ENCODE measurements at regions not wholly inside any gene's neighbourhood (a gene's known extent, or its start where the extent isn't known, plus 50 kb on each side); places are given as distances from the start of the nearest gene placed in this dataset.

- no peak for DNase-seq
These were observed 559.2 kb downstream of the RNF144A start for GRCh38 chr2:7476371-7476770.

DNA sequence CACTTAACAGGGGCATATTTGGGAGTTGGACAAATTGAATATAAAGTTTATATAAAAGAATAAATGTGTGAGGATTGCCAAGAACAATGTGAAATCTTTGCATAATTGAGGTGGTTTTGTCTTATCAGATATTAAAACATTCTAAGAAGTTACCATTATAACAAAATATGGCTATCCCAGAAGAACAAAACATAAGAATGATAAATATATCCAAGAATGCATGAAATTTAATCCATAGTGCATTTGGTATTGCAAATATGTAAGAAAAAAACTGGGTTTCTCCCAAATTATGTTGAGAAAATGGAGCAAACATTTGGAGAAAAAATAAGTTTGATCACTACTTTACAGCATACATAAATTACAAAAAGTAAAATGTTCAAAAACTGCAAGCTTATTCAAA is 562.4 kb downstream of the RNF144A start:
- no peak for DNase-seq

DNA sequence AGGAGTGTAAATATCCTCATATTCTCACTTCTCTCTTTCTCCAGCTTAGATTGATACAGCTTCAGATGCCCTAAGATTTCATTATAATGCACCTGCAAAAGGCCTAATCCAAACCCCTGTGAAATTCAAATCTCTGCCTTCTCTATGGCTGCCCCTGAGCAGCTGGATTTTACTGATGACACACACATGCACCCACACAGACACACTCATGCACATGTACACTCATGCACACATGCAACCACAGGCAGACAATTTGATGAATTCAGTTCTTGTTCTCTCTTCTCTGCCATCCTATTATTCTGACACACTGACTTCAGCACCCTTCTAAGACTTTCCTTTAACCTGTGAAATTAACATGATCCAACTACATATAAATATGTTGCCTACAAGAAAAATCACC is 563.2 kb downstream of the RNF144A start:
- DNase-seq = no peak

DNA sequence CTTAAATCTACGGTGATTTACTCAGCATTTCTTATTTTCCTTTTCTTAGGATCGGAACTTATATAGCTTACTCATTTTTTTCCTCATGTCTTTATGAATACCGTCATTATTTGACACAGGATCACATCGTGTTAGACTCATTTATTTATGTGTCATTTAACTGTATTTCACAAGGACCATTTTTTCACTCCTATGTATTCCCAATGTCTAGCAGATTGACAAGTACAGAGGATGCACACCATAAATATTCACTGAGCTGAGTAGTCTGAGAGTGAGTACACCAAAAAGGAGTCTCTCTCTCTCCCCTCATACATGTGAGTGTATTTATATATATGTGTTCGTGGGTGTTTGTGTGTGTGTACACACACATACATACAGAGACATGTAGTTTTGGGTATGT is 573.5 kb downstream of the RNF144A start:
- no peak for DNase-seq

GRCh38 chr2:7492719-7493118 is 575.5 kb downstream of the RNF144A start:
- DNase-seq = no peak

GRCh38 chr2:7497178-7497577 is 580.0 kb downstream of the RNF144A start:
- no peak for DNase-seq

- no peak for DNase-seq
These were observed 581.8 kb downstream of the RNF144A start for GRCh38 chr2:7499018-7499417.

DNA sequence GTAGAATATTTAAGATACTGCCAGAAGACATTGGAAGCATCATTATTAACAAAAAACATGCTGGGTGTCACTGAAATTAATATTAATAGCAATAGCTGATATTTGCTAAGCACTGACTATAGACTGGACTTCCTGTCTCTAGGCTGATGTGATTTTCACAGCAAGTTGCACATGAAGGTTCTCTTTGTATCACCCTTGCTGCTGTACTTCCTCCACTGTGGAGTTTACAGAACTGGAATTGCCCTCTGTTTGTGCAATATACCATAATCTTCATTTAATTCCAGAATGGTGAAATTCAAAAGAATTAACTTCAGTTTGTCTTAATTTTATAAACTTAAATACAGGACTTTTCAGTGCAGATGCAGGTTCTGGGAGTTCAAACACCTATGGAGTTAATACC is 585.1 kb downstream of the RNF144A start:
- DNase-seq = no peak

DNA sequence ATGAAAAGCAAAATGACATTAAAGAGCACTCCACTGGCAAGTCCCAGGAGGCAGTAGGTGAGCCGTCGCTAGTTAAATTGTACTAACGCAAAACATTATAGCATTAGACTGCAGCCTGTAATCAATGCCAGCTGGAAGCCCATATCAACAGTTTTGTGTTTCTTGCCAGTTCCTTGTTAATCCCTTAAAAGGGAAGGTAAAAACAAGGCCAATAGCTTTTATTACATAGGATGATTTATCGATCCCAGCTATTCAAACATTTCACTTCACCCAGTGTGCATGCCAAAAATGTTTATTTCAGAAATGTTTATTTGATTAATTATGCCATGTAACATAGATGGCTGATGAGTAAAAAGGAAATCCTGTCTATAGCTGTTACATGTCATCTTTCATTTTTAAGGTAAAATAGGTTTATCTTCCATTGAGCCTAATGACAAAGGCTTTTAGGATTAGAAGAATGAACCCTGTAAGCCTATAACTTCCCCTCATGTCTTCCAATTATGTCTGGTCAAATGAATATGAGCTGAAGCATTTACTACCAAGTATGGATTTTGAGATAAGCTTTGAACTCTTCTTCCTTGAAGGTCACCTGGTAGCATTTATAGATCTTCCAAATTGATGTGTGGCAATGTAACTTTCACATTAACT is 591.2 kb downstream of the RNF144A start:
- no peak for DNase-seq

DNA sequence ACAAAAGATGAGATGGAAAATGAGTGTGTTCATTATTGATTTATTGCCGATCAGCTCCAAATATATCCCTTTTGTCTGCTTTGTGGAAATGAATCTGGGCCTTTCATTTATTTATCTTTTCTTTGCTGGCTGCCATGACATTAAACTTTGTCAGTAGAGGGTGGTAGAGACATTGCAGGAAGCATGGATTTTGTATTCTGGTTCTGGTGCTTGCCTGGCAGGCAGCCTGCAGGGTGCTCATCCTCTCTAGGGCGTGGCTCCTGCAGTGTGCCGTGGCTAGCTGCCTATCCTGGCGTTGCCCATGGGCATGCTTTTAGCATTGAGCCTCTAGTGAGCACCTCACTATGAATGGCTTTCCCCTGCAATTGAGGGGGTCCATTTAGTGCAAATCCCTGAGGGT is 593.1 kb downstream of the RNF144A start:
- no peak for DNase-seq

DNA sequence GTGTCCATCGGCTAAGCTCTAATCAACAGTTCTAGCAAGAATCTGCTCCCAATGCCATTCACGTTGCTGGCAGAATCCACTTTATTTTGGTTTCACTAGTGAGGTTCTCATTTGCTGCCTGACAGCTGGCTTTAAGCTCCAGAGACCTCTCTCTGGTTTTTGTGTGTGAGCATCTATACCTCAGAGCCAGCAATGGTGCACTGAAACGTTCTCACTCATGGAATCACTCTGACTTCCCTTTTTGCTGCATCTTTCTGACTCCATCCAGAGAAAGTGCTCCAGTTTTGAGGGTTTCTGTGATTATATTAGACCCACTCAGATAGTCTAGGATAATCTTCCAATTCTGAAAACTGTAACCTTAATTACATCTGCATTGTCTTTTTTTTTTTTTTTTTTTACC is 596.6 kb downstream of the RNF144A start:
- DNase-seq = no peak

GRCh38 chr2:7515327-7515726 is 598.1 kb downstream of the RNF144A start:
- DNase-seq = no peak

DNA sequence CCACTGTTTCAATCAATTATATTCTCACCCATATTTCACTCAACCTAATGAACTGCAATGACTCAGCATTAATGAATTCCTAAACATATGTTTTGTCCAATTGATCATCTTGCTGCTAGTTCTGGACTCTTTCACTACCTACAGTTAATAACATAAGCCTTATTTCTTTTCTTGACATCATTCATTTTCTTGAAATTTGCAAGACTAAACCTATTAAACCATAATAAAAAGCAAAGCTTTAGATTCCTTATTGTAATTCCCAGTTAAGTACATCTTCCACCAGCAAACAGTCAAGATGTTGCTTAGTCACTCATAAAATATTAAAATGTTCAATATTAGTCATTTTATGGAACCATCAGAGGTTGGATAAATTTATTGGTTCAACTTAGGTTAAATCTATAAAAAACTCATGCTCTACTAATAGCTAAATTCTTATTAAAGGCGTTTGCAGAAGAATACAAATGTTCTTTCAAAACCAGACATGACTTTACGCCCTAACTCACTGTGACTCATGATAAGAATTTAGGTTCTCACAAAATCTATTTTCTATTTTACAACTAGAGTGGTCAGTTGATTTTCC is 599.4 kb downstream of the RNF144A start:
- no peak for DNase-seq

- DNase-seq = no peak
These were observed 599.9 kb downstream of the RNF144A start for GRCh38 chr2:7517088-7517487.

DNA sequence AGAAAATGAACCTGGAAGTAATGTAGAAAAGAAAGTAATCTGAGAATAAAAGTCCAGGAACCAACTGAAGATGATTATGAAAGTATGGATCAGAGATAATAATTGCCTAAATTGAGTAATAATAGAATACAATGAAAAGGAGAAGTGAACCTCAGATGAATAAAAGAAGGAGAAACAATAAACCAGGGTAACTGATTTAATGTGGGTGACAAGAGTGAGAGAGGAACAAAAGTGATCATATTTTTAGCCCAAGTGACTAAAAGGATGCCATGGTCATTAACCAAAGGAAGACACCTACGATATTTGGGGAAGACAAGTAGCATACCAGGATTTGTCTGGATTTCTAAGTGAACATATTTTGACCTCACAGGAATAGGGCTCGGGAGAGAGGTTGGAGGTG is 600.6 kb downstream of the RNF144A start:
- no peak for DNase-seq

DNA sequence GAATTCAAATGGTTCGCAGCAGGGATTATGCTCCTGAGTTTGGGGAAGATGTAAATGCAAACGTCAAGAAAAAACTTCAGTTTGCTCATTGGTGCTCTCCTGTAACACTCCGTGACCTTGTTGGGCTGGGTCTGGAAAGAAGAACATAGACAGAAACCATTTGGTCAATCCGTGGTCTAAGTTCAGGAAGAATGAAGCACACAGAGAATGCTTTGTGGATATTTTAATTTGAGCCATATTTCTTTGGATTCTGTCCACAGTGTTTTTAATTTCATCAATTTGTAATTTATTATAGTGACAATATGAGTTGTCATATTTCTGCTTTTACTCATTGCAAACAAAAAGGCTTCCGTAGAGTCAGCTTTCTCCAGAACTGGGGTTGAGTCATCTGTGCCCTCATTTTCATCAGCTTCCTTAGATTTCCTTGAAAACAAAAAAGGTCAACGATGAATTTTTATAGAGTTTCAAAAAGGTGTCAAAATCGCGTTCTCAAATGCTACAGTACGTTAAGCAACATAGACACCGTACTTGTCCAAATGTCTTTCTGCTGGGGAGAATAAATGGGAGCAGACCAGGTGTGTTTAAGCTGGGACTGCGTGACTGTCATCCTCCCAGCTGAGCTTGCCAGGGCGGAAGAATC is 606.4 kb downstream of the RNF144A start:
- DNase-seq = no peak

- no peak for DNase-seq
These were observed 607.0 kb downstream of the RNF144A start for GRCh38 chr2:7524195-7524594.

GRCh38 chr2:7525746-7526145 is 608.5 kb downstream of the RNF144A start:
- no peak for DNase-seq

DNA sequence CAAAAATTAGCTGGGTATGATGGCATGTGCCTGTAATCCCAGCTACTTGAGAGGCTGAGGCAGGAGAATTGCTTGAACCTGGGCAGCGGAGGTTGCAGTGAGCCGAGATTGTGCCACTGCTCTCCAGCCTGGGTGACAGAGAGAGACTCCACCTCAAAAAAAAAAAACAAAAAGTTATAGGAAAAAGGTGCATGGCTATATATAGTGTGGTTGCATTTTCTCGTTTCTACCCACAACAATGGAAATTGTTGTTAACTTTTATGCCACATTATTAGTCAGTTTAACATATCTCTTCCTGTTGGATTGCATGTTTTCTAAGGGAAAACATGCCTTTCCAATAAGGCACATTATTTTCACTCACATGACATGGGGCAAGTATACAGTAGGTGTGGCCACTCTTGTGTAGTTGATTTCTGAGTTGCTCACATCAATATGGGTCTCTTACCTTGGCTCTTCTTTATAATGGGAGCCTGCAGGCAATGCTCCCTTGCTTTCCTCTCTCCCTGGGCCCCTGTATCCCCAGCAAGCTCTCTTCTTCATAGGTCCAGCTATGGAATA is 610.0 kb downstream of the RNF144A start:
- DNase-seq = no peak

- no peak for DNase-seq
These were observed 612.8 kb downstream of the RNF144A start for GRCh38 chr2:7530001-7530400.

DNA sequence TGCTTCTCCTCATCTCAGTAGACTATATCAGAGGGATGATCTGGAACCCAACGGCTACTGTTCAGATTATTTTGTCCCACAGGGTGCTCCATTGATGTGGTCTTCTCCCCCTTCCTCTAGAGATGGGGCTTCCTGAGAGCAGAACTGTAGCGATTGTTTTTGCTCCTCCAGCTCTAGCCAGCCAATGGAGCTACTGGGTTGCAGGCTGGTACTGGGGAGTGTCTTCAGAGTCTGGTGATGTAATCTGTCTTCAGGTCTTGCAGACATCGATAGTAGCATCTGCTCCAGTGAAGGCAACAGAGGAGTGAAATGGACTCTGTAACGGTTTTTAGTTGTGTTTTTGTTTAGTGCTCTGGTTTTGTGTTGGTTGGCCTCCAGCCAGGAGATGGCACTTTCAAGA is 621.9 kb downstream of the RNF144A start:
- DNase-seq = no peak

DNA sequence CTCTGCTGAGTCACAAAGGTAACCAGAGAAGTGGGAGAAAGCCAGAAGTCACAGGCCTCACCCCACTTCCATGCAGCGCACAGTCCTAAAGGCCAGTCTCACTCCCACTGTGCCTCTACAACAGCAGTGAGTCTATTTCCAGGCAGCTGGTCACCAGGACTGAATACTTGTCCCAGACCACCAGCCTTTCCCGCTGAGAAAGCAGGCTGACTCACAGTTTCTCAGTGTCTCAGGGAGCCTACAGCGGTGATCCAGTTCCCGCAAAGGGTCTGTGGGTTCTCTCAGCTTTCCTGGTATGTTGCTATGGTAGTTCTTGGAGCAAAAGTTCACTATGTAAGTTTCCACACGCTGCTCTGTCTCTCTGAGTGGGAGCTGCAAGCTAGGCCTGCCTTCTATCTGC is 622.5 kb downstream of the RNF144A start:
- no peak for DNase-seq

- DNase-seq = no peak
These were observed 635.8 kb downstream of the RNF144A start for GRCh38 chr2:7552825-7553570.

DNA sequence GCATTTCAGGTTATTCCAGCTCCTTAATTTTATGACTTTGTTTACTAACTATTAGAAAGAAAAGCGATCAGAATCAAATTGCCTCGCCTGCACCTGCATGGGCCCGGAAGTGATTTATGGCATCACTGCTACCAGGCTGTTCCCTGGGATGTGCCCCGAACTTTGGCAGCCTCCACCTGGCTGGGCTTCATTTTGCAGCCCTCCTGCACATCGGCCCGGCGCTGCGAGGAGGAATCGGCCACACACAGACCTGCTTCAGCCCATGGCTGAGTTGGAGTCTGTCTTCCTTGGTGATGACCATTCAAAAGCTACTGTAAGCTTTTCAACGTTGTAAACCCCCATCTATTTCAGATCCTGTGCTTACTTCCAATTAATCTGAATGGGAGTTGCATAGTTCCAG is 638.0 kb downstream of the RNF144A start:
- DNase-seq = no peak
